Fibroblast of lung (primary cell): ENCODE measurements at regions not wholly inside any gene's neighbourhood (a gene's known extent, or its start where the extent isn't known, plus 50 kb on each side); places are given as distances from the start of the nearest gene placed in this dataset.

Experiments
- DNase-seq, 2 donors: peaks; one replicate each; pipeline versions ENCODE4 v3.0.0 to v3.0.0-alpha.2; 2010; ENCODE audit warnings: low read depth in 2 of 2
- H2AFZ ChIP-seq: 2 replicates; pipeline ENCODE4 v1.5.1; 2012; ENCODE audit warnings: low read length, control low read depth, inconsistent platforms
- H3K27ac ChIP-seq: 2 replicates; pipeline ENCODE4 v1.5.1; 2011; ENCODE audit warnings: low read length, control low read depth; ENCODE audit not compliant: insufficient read depth
- H3K27me3 ChIP-seq: 2 replicates; pipeline ENCODE4 v1.5.1; 2011; ENCODE audit warnings: mild to moderate bottlenecking, low read length; ENCODE audit not compliant: control insufficient read depth, insufficient read depth
- H3K36me3 ChIP-seq: 2 replicates; pipeline ENCODE4 v1.5.1; 2011; ENCODE audit warnings: low read length; ENCODE audit not compliant: control insufficient read depth, insufficient read depth
- H3K4me1 ChIP-seq: 2 replicates; pipeline ENCODE4 v1.5.1; 2011; ENCODE audit warnings: low read length; ENCODE audit not compliant: control insufficient read depth, insufficient read depth; ENCODE audit errors: extremely low read depth
- H3K4me2 ChIP-seq: 2 replicates; pipeline ENCODE4 v1.5.1; 2011; ENCODE audit warnings: low read length, control low read depth; ENCODE audit not compliant: insufficient read depth; ENCODE audit errors: extremely low read depth
- H3K4me3 ChIP-seq, 4 experiments: fragments of 200-600 bp in 1 of 4; sonication (generic) in 1 of 4; replicated peaks in 1 of 4; 2 replicates each; pipeline ENCODE4 v1.5.1; 2011 to 2016; ENCODE audit warnings: low read length in 4 of 4, low read depth in 3 of 4, mild to moderate bottlenecking in 3 of 4, control low read depth in 2 of 4, inconsistent platforms in 1 of 4, mixed read lengths in 1 of 4; ENCODE audit not compliant: insufficient read depth in 1 of 4; ENCODE audit errors: control extremely low read depth in 1 of 4
- H3K79me2 ChIP-seq: 2 replicates; pipeline ENCODE4 v1.5.1; 2012; ENCODE audit warnings: mild to moderate bottlenecking, low read length, inconsistent platforms; ENCODE audit not compliant: control insufficient read depth, insufficient read depth
- H3K9ac ChIP-seq: 2 replicates; pipeline ENCODE4 v1.5.1; 2011; ENCODE audit warnings: mild to moderate bottlenecking, low read length, control low read depth; ENCODE audit not compliant: insufficient read depth
- H3K9me3 ChIP-seq: 2 replicates; pipeline ENCODE4 v1.5.1; 2012; ENCODE audit warnings: low read depth, low read length; ENCODE audit not compliant: control insufficient read depth, insufficient read depth
- H4K20me1 ChIP-seq: 2 replicates; pipeline ENCODE4 v1.5.1; 2011; ENCODE audit warnings: low read length; ENCODE audit not compliant: control insufficient read depth, insufficient read depth; ENCODE audit errors: extremely low read depth
- EZH2 ChIP-seq: IDR thresholded peaks from 2 replicates; pipeline ENCODE4 v1.5.1; 2012; ENCODE audit warnings: low read length, control low read depth, mild to moderate bottlenecking; ENCODE audit errors: missing control alignments
- TF ChIP-seq, protein P1 (sequence below), 2 donors: IDR thresholded peaks in 1 of 2; conservative IDR thresholded peaks in 1 of 2; 1 replicate in 1 of 2; 2 replicates in 1 of 2; pipeline ENCODE4 v1.5.1; 2011 to 2012; ENCODE audit warnings: low read length in 2 of 2, control low read depth in 1 of 2, inconsistent platforms in 1 of 2, low read depth in 1 of 2, mild to moderate bottlenecking in 1 of 2

DNA sequence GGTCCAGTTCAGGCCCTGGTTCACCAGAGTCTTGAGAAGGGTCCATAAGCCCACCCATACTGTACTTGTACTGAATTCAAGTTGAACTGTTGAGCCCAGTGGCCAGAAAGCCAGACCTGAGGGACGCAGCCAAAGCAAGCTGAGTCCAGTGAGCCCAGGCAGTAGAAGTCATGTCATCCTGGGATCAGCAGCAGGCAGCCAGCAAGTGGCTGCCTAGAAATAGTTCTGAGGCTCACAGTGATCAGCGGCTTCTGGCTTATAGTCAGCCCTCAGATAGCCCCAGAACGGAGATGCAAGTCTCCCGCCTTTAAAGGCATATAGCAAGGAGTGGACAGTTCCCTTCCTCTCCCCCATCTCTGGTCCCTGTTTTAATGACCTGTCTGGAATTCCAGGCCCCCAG lies 347.1 kb downstream of the FBXW7 start:
- Histone ChIP-seq H3K9me3 (no peaks in the 10 kb centered on the region), H3K4me2 (no peak overlapping the region), H3K4me1 (no peaks in the 10 kb centered on the region), H3K27ac (no peak overlapping the region), H3K27me3 (no peaks in the 10 kb centered on the region), H3K9ac (no peak overlapping the region), H3K4me3 (no peak overlapping the region), H2AFZ (no peak overlapping the region), H3K79me2 (no peaks in the 10 kb centered on the region), H3K36me3 (no peaks in the 10 kb centered on the region), H4K20me1 (no peaks in the 10 kb centered on the region)
- TF ChIP-seq, protein P1, sequence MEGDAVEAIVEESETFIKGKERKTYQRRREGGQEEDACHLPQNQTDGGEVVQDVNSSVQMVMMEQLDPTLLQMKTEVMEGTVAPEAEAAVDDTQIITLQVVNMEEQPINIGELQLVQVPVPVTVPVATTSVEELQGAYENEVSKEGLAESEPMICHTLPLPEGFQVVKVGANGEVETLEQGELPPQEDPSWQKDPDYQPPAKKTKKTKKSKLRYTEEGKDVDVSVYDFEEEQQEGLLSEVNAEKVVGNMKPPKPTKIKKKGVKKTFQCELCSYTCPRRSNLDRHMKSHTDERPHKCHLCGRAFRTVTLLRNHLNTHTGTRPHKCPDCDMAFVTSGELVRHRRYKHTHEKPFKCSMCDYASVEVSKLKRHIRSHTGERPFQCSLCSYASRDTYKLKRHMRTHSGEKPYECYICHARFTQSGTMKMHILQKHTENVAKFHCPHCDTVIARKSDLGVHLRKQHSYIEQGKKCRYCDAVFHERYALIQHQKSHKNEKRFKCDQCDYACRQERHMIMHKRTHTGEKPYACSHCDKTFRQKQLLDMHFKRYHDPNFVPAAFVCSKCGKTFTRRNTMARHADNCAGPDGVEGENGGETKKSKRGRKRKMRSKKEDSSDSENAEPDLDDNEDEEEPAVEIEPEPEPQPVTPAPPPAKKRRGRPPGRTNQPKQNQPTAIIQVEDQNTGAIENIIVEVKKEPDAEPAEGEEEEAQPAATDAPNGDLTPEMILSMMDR (conservative IDR thresholded peaks at IDR 0.05 in 1 of 2, IDR thresholded peaks at IDR 0.05 in 1 of 2; ENCODE audit: low read depth in 1 of 2, low read length in 2 of 2) = no peak
- no peak for TF ChIP-seq EZH2
- no peak for DNase-seq

DNA sequence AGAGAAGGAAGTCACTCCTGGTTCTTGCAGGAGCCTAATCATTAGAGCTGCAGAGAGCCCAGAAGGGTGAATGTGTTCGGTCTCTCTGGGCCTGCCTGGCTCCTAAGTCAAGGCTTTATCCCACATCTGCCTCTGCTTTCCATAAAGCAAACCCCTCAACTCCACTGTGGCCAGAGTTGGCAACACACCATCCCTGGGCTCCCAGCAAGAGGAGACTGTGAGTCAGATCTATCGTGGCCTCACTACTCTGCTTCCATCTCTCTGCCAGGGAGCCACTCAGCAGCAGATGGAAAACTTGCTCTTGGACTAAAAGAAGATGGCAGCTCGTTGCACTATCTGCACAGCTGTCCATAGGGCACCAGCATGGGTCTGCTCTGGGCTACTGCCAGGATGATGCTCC lies 348.2 kb downstream of the FBXW7 start:
- DNase-seq = peak in 1 of 2 donors; percentile 32

DNA sequence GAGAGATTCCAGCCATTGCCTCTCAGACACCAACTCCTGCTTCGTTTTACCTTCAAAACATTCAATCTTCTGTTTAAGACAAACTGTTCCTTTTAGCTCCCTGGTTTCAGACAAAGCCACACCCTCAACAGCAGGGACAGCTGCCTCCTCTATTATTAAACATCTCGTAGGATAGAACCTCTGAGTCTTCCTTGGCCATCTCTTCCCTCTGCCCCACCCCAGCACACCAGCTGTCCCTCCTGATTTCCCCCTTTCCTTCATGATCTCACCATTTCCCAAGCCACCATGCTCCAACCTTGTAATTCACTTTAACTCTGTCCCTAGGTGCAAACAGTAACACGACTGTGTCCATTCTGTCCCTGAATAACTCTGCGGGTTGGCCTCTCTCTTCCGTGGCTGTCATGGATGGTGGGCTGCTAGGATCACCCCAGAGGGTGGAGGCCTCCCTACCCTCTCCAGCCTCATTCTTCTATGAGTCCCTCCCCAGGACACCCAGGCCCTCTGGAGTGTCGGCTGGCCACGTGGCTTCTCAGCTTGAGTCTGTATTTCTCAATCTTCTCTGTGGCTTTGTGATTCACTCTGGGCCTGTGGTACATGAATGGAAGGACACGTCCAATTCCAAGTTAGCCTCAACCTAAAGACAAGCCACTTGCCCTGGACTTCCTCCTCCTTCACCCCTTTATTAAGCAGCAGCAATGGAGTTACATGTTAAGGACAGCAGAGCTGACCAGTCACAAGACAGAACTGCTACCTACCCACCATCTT lies 349.9 kb downstream of the FBXW7 start:
- Histone ChIP-seq H3K36me3 (no peaks in the 10 kb centered on the region), H3K27ac (no peak overlapping the region), H3K9ac (no peak overlapping the region), H3K4me3 (no peak overlapping the region), H3K4me1 (no peaks in the 10 kb centered on the region), H3K9me3 (no peaks in the 10 kb centered on the region), H3K4me2 (no peak overlapping the region), H3K79me2 (no peaks in the 10 kb centered on the region), H3K27me3 (no peaks in the 10 kb centered on the region), H2AFZ (no peak overlapping the region), H4K20me1 (no peaks in the 10 kb centered on the region)
- DNase-seq = no peak
- TF ChIP-seq, protein P1 (conservative IDR thresholded peaks at IDR 0.05 in 1 of 2, IDR thresholded peaks at IDR 0.05 in 1 of 2; ENCODE audit: low read depth in 1 of 2, low read length in 2 of 2) = no peak
- no peak for TF ChIP-seq EZH2

More for the DNA sequence above, 348.2 kb downstream of the FBXW7 start:
- Histone ChIP-seq H3K9me3 (no peaks in the 10 kb centered on the region), H3K4me3 (no peak overlapping the region), H4K20me1 (no peaks in the 10 kb centered on the region), H3K36me3 (no peaks in the 10 kb centered on the region), H3K27me3 (no peaks in the 10 kb centered on the region), H3K4me2 (no peak overlapping the region), H3K27ac (no peak overlapping the region), H3K4me1 (no peaks in the 10 kb centered on the region), H2AFZ (no peak overlapping the region), H3K79me2 (no peaks in the 10 kb centered on the region), H3K9ac (no peak overlapping the region)
- TF ChIP-seq EZH2 = no peak
- TF ChIP-seq, protein P1 (conservative IDR thresholded peaks at IDR 0.05 in 1 of 2, IDR thresholded peaks at IDR 0.05 in 1 of 2; ENCODE audit: low read depth in 1 of 2, low read length in 2 of 2) = no peak
